ENCODE measurements at regions not wholly inside any gene's neighbourhood (a gene's known extent, or its start where the extent isn't known, plus 50 kb on each side); places are given as distances from the start of the nearest gene placed in this dataset.

DNA sequence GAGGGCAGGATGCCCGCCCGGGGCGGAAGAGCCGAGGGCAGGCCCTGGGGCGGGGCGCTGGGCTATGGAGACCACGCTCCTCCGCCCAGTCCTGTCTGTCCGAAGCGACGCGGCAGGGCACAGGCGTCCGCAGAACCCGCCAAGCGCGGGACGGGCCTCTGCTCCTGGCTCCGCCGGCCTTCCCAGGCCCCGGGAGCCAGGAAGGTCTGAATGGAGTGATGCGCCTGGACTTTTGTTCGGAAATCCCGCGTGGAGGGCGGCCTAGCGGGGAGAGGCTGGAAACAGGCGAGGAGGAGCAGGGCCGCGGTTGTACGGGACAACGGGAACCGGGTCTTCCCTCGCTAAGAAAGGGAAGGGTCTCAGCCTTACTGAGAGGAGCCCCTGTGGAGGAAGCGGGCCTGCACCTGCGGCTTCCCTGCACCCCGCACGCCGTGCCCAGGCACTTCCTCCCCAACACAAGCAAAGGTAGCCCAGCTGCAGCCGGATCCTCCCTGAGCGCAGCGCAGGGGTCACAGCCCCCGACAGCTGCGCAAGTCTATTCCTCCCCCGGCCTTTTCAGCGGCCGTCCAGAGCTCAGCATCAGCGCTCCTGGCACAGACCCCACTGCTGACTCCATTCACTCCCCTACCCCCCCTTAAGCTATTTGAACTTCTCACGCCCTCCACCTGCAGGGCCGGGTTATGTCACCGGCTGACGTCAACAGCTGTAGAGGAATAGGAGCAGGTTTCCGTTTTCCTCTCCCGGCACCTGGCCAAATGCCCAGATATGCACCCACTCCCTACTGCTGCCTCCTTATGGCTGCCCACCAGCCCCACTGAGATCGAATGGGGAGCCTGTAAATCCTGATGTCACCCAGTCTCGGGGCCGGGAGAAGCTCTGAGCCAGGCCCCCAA is 143.2 kb upstream of the RET start:
- peak; percentile 73 for DNase-seq

DNA sequence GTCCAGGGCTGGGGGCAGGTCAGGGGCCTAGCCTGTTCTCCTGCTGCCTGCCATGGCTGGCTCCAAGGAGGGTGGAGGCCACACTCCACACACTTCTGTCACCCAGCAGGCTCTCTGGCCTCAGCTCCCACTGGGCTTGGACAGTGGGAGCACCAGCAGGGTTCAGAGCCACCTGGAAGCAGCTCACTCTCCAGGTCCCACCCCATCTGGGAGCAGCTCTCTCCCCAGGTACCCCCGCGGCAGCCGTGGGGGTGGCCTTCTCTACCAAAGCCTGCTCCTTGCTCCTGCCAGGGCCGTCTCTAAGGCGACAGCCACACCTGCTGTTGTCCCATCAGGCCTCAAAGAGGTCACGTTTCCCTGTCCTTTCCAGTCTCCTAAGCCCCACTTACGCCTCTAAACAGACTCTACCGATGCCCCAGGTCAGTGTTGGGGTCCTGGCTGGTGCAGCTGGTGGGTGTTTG is 142.5 kb upstream of the RET start:
- DNase-seq: no peak

DNA sequence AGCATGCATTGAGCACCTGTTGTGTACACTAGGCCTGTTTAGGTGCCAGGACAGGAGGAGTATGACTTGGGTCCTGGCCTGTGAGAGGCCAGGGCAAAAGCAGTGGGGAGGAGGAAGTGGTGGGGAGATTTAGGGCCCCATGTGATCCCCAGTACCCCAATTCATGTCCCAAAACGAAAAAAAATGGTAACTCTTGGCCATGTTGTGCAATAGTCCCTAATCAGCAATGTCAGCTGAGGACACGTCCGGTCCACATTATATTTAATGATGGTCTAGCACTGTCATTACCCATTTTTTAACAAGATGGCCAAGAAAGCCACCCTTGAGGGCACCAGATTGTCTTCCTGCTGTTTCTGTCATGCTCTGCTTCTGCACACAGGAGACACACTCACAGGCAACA is 142.0 kb upstream of the RET start:
- DNase-seq: no peak

DNA sequence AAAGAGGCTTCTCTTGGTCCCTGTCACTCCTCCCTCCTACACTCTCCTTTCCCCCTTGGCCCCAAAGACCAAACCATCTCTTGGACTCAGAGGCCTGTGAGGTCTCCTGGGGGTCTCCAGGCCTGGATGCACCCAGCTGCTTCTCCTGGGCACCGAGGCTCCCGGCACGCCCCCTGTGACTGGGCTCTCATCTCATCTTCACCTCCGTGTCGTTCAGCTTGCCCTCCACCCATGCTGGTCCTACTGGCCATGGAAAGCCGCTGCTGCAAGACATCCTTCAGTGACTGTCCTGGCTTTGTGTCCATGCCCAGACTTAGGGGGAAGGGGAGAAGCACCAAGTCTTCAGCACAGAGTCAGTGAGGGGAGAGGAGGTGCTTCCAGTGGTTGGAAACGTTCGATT is 141.4 kb upstream of the RET start:
- no peak for DNase-seq

DNA sequence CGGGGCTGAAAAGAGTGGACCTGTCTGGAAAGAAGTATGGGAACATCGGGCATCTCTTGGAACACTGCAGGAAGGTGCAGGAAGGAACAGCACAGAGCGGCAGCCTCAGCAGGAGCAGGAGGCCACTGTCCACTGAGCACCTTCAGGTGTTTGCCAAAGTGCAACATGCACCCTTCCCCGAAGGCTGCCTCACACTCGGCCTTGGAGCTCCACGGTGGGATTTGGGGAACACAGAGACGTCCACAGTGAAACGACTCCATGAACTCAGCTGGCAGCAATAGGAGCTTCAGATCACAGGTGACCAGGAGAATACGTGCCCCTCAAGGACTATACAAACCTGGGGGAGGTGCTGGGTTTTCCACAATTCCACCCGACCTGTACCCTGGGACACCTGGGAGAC is 140.3 kb upstream of the RET start:
- no peak for DNase-seq

- DNase-seq: no peak
Observed at GRCh38 chr10:42937048-42937447, 139.8 kb upstream of the RET start.

DNA sequence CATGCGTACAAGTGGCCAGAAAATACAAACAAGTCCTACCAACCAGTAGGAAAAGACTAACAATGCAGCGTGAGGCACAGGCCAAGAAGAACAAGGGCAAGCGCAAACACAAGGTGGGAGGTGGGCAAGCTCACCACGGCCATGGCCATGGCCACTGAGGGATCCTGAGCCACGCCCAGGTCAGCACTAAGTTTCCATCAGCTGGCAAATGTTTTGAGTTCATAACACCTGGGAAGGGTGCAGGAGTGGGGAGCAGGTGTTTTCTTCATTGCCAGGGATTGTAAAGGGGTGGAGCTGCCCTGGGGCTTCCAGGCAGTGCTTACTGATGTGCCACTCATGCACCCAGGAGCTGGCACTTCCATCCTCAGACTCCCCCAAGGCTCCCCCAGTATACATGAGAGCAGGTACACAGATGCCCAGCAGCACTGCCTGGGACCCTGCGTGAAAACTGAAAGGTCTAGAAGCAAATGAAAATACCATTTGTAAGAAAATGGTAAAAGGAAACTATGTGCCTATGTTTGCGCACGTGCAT is 139.2 kb upstream of the RET start:
- no peak for DNase-seq

- DNase-seq: no peak
Observed at GRCh38 chr10:42938351-42938750, 138.5 kb upstream of the RET start.

DNA sequence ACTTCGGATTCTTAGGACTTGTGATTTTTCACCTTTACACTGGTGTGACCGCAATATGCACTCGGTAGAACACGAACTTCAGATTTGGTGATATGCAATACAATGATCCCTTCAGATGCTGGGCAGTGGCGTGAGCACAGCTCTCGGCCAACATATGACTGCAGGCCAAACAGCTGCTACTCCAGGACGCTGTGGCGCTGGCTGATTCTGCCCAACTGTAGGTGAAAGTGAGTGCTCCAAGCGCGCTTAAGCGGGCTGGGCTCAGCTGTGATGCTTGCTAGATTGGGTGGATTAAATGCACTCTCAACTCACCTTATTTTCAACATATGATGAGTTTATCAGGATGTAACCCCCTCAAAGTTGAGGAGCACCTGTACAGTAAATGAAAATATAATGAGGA is 137.6 kb upstream of the RET start:
- no peak for DNase-seq

GRCh38 chr10:42939685-42940366 is 137.0 kb upstream of the RET start:
- no peak for DNase-seq

DNA sequence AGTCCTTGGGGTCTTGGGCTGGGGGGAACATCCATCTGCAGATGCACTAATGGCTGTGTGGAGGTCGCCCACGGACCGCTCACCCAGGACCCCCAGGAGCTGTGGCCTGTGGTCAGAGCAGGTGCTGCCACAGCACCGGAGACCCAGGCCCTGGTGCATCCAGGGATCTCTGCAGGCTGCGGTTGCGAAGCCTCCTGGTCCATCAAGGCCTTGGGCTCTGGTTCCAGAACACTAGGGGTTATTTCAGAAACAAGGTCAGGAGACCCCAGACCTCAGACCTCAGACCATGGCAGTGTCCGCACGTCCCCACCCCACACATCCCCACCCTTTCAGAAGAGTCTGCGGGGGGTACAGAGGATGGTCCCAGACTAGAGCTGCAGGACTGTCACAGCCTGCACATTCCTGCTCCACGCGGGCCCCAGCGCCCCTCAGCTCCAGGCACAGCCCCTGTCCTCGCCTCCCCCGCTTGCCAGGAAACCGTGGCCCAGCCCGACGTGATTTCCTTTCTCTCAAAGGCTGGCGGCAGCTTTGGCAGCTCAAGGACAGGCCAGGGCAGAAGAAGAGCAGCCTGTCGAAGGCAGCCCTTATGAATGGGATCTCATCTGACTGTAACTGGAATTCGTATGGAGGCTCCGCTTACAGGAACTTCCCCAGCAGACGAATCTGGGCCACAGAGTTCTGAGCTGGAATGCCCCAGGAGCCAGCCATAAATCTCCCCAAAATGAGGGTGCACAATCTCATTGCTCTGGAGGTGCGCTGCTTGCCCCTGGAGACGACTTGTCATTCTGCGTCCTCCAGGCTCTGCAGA is 136.2 kb upstream of the RET start:
- no peak for DNase-seq

- DNase-seq: no peak
Observed at GRCh38 chr10:42941295-42941644, 135.6 kb upstream of the RET start.

GRCh38 chr10:42941790-42942189 is 135.1 kb upstream of the RET start:
- DNase-seq: no peak

DNA sequence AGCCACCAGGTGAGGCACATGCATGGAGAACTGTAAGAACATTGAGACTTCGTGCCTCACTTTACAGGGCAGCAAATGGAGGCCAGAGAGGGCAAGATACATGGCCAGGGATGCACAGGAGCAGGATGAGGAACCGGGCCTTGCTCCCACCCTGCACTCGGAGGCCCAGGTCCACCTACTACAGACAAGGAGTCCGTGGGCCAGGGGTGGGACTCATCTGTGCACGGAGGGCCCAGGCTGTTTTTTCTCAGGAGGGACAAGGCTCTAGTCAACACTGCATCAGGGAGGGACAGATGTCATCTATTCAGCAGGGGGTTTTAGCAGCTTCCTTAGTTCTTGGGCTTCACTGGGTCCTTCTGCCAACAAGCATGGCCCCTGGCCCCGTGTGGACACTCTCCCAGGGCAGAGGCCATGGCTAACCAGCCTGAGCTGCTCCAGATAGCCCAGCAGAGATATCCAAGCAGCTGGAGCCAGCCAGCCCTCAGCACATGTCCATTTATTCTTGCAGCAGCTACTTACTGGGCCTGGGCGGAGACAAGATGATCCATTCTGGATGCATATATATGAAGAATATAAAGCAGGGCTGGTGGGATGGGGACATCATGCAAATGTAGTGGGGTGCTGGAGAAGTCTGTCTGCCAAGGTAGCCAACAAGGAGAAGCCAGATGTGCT is 134.5 kb upstream of the RET start:
- DNase-seq: no peak

DNA sequence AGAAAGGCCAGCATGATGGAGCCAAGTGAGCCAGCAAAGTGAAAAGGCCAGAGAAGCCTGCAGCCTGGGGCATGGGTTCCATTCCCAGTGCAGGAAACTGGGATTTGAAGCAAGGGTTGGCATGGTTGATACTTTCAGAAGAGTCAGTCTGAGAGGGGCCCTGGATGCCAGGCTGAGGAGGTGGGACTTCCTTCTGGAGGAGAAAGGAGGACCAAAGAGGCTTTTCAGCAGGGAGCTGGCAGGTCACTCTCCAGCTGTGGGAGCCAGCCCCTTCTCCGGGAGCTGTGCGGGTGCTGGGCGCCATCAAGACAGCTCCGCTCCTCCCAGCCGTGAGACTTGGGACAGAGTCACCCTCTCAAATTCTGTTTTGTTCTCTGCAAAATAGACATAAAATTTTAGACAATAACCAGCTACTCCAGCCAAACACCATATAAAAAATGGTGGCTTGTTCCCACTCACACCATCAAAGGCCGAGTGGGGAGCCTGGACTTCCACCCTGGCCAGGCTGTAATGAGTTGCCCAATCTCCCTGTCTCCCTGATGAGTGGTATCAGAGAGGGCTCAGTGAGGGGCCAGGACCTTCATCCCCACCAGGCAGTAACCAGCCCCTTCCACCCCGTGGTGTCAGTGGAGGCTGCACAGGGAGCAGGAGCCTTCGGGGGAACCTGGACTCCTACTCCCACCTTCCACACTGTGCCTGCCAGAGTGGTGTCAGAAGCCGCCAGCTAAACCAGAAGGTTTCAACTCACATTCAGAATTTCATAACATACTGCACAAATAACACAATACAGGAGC is 133.6 kb upstream of the RET start:
- DNase-seq: no peak

GRCh38 chr10:42948040-42948439 is 128.8 kb upstream of the RET start:
- no peak for DNase-seq

DNA sequence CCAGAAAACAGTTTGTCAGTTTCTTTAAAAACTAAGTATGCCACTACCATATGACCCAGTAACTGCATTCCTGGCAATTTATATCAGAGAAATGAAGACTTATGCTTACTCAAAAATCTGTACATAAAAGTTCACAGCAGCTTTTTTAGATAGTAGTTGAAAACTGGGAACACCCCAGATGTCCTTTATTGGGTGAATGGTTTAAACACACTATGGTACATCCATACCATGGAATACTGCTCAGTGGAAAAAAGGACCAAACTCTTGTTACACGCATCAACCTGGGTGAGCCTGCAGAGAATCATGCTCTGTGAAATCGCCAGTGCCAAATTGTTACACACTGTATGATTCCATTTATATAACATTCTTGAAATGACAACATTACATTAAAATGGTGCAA is 127.6 kb upstream of the RET start:
- no peak for DNase-seq

GRCh38 chr10:42950606-42951485 is 126.0 kb upstream of the RET start:
- DNase-seq: no peak

GRCh38 chr10:42951486-42952251 is 125.2 kb upstream of the RET start:
- no peak for DNase-seq

DNA sequence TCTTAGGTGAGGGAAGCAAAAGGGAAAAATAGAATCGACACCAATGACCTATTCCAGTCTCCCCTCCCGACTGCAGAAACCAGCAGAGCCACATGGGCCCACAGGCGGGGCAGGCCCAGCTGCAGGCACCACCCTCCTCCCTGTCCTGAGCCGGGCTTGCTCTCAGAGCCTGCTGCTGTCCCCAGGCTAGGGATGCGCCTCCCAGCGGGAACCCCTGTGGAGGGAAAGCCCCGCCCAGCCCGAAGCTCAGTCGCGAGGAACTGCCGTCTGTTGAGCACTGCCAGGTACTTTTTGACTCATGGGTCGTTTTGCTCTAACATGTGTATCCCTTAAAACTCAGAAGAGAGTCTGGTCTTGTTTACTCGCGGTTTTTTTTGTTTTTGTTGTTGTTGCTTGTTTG is 124.5 kb upstream of the RET start:
- no peak for DNase-seq
